ENCODE measurements at regions not wholly inside any gene's neighbourhood (a gene's known extent, or its start where the extent isn't known, plus 50 kb on each side); places are given as distances from the start of the nearest gene placed in this dataset.

DNA sequence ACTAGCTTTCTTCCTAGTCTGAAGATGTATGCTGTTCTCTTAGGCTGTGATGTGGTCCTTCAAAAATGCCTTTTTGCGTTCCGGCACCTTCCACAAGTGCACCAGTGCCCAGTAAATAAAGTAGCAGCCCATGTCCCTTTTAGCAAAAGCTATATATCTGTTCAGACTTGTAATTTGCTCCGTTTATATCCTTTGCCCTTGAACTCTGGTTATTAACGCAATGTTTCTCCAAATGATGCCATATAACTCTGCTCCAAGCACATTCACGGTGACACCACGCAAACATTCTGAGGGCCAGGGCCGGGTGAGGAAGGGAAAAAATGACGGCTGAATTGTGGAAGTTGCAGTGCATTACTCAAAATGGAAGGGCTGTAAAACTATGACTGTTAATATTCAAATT lies 1001.1 kb upstream of the NR2F2 start:
- DNase-seq (ENCODE audit: insufficient read length, low spot score) (no peak), FAIRE-seq (no peak)
- TF ChIP-seq POLR2AphosphoS5 (IDR thresholded peaks at IDR 0.05; ENCODE audit: low read depth, low read length) = no peak

DNA sequence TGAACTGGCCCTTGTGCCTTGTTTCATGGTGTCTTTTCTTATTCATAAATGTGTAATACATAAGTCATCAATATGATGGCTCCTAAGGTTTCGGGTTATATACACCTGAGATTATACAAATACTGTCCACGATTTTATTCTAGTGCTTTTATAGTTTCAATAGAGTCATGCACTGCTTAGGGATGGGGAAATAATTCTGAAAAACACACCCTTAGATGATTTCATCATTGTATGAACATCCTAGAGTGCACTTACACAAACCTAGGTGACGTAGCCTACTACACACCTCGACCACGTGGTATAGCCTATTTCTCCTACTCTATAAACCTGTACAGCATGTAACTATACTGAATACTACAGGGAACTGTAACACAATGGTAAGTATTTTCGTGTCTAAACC lies 988.8 kb upstream of the NR2F2 start:
- TF ChIP-seq SPI1 (IDR thresholded peaks at IDR 0.05; ENCODE audit: low read depth, low read length) (no peak), POLR2AphosphoS5 (IDR thresholded peaks at IDR 0.05; ENCODE audit: low read depth, low read length) (no peak), POLR2A (IDR thresholded peaks at IDR 0.05; ENCODE audit: low read depth, low read length) (no peak), POU2F2 (IDR thresholded peaks at IDR 0.05; ENCODE audit: low read depth, low read length) (no peak), PAX5 (IDR thresholded peaks at IDR 0.05; ENCODE audit: insufficient read depth, low read length, severe bottlenecking) (no peak), TAF1 (IDR thresholded peaks at IDR 0.05; ENCODE audit: low read depth, low read length) (no peak)
- DNase-seq (ENCODE audit: insufficient read length, low spot score) = no peak
- FAIRE-seq = no peak

DNA sequence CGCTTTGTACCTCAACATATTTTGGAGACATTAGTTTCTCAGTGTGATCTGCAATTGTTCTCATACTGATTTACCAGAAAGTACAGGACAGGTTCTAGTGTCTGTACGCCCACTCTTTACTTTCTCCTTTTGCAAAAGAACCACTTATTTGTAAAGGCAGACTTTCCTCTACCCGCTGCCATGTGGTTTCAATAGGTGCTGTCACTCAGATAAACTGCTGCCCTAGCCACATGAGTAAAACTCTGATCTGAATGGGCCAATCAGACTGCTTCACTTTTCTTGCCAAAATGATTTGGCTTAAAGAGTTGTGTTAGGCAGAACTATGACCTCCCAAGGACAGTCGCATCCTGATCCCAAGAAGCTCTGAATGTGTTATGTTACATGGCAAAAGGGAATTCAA lies 984.6 kb upstream of the NR2F2 start:
- TF ChIP-seq SPI1 (IDR thresholded peaks at IDR 0.05; ENCODE audit: low read depth, low read length) (no peak), POLR2A (IDR thresholded peaks at IDR 0.05; ENCODE audit: low read depth, low read length) (no peak), POU2F2 (IDR thresholded peaks at IDR 0.05; ENCODE audit: low read depth, low read length) (no peak), POLR2AphosphoS5 (IDR thresholded peaks at IDR 0.05; ENCODE audit: low read depth, low read length) (no peak), PAX5 (IDR thresholded peaks at IDR 0.05; ENCODE audit: insufficient read depth, low read length, severe bottlenecking) (no peak), TAF1 (IDR thresholded peaks at IDR 0.05; ENCODE audit: low read depth, low read length) (no peak)
- no peak for DNase-seq (ENCODE audit: insufficient read length, low spot score)
- FAIRE-seq = no peak

DNA sequence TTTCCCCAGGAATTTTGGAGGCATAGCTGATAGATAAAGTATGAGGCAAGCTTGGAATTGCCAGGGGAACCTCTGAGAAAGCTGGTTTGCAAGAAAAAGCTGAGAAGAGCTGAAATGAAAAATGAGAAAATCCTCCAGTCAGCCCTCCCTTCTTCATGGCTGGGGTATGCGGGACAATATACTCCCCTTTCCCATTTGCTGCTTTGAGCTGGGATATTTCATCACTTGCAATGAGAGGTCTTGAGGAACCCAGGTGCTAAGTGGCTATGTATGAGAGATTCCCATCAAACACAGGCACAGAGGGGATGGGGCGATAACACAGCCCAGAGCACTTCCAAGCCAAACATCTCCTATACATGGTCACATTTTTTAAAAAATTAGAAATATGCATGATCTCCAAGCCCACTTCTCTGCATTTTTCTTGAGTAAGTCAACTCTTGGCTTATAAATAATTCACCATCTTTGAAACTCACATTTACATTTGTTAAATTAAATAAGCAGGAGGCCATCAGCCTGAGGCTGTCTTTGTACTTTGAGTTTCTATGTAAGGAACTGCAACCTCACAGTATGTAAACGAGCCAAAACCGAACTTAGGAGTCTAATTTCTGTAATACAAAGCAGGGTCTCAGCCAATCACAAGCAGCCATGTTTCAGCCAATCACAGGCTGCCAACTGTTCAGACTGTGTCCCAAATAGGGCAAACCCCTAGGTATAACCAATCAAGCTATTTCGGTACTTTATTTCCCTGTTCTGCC lies 983.6 kb upstream of the NR2F2 start:
- TF ChIP-seq SPI1 (IDR thresholded peaks at IDR 0.05; ENCODE audit: low read depth, low read length) = no peak
- FAIRE-seq = no peak
- DNase-seq (ENCODE audit: insufficient read length, low spot score) = no peak

DNA sequence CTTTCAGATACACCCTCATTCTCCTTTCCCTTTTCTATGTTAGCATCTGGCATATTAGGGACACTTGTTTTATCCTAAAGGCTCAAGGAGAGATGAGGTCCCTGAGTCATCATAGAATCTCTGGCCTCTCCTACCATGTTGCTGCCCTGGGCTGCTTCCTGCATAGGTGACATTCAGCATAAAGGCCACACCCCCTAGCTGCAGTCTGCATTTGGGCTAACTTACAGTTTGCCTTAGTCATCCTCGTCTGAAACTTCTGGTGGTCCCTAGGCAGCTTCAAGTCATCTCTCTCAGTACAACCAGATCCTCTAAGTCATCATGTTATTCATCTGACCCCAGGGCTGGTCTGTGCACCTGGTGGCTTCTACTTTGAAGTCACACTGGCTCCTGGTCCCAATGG lies 982.7 kb upstream of the NR2F2 start:
- no peak for FAIRE-seq
- TF ChIP-seq POU2F2 (IDR thresholded peaks at IDR 0.05; ENCODE audit: low read depth, low read length) = no peak
- DNase-seq (ENCODE audit: insufficient read length, low spot score) = no peak

DNA sequence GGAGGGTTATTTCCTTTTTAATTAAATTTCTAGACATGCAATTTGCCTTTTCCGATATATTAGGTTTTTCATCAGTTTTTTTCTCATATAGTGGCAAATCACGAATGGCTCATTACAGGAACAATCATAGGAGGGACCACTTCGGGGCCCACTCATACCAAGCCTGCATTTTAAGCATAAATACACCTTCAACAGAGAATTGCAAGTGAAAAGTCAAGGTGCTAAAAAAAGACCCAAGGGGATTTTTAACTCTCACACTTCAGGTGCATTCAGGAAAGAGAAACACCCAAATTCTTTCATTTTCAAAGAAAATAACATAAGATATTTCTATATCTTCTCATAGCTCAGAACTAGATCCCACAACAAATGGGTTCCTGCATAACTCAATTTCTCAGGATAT lies 979.6 kb upstream of the NR2F2 start:
- DNase-seq (ENCODE audit: insufficient read length, low spot score) = no peak
- no peak for FAIRE-seq
- TF ChIP-seq PAX5 (IDR thresholded peaks at IDR 0.05; ENCODE audit: insufficient read depth, low read length, severe bottlenecking) = no peak
- no peak for TF ChIP-seq POLR2AphosphoS5 (IDR thresholded peaks at IDR 0.05; ENCODE audit: low read depth, low read length)
- TF ChIP-seq SPI1 (IDR thresholded peaks at IDR 0.05; ENCODE audit: low read depth, low read length) = no peak
- no peak for TF ChIP-seq POLR2A (IDR thresholded peaks at IDR 0.05; ENCODE audit: low read depth, low read length)
- TF ChIP-seq TAF1 (IDR thresholded peaks at IDR 0.05; ENCODE audit: low read depth, low read length) = no peak
- TF ChIP-seq POU2F2 (IDR thresholded peaks at IDR 0.05; ENCODE audit: low read depth, low read length) = no peak

DNA sequence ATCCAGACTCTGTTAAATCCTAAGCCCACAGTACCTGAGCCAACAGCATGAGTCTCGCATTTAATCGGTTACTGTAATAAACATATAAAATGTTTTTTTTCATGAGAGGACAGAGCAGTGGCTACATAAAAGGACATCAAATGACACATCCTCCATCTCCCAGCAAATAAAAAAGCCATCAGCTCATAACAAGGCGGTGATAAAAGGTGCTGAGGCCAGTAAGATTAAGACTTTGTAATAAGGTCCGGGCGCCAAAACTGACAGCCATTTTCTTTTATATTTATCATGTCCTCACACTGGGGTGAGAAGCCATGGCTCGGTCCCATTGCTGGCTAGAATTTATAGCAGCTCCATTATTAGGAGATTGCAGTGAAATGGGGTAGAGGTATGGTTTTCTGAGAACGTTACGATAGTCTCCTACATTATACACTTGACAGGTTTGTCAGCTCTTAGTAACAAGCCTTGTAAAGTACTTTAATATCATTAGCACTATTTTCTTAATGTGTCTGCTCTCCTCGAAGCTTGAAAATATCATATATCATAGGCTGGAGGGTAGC lies 977.8 kb upstream of the NR2F2 start:
- FAIRE-seq = no peak
- TF ChIP-seq POLR2A (IDR thresholded peaks at IDR 0.05; ENCODE audit: low read depth, low read length) (no peak), PAX5 (IDR thresholded peaks at IDR 0.05; ENCODE audit: insufficient read depth, low read length, severe bottlenecking) (no peak), POLR2AphosphoS5 (IDR thresholded peaks at IDR 0.05; ENCODE audit: low read depth, low read length) (no peak), POU2F2 (IDR thresholded peaks at IDR 0.05; ENCODE audit: low read depth, low read length) (no peak), TAF1 (IDR thresholded peaks at IDR 0.05; ENCODE audit: low read depth, low read length) (no peak), SPI1 (IDR thresholded peaks at IDR 0.05; ENCODE audit: low read depth, low read length) (no peak)
- DNase-seq (ENCODE audit: insufficient read length, low spot score) = no peak

DNA sequence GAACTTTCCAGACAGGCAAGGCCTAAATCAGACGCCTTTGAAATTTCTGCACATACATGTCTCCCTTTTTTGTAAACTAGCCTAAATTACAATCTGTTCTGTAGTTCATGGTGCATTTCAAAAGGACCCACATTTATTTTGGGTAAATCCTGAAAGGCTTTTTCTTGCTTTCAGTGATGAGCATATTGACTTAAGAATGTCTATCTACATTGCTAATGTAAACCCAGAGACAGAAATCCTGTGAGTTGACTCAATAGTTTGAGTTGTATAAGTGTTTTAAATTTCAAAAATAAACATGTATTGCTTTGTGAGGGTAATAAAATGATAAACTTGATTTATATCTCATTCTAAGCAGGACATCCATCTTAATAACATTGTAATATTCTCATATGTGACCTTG lies 977.0 kb upstream of the NR2F2 start:
- no peak for TF ChIP-seq PAX5 (IDR thresholded peaks at IDR 0.05; ENCODE audit: insufficient read depth, low read length, severe bottlenecking)
- TF ChIP-seq POU2F2 (IDR thresholded peaks at IDR 0.05; ENCODE audit: low read depth, low read length) = no peak
- no peak for DNase-seq (ENCODE audit: insufficient read length, low spot score)
- FAIRE-seq = no peak

DNA sequence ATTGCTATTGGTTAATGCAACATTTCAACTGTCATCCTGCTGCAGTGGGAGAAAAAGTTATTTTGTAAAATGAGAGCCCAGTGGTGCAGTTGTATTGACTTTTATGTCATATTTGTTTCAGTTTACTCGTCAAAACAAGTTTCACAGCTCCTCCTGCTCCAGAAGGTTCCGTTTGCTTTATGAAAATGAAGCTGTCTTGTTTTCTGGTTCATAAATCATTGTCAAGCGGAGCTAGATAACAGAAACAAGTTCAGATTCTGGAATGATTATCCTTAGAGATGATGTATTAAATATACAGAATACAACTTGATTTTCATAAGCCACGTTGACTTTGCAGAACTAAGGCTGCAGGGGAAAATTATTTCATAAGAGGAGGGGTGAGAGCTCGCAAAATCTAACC lies 970.5 kb upstream of the NR2F2 start:
- no peak for TF ChIP-seq TAF1 (IDR thresholded peaks at IDR 0.05; ENCODE audit: low read depth, low read length)
- no peak for TF ChIP-seq POLR2A (IDR thresholded peaks at IDR 0.05; ENCODE audit: low read depth, low read length)
- no peak for TF ChIP-seq SPI1 (IDR thresholded peaks at IDR 0.05; ENCODE audit: low read depth, low read length)
- no peak for TF ChIP-seq POLR2AphosphoS5 (IDR thresholded peaks at IDR 0.05; ENCODE audit: low read depth, low read length)
- TF ChIP-seq POU2F2 (IDR thresholded peaks at IDR 0.05; ENCODE audit: low read depth, low read length) = no peak
- TF ChIP-seq PAX5 (IDR thresholded peaks at IDR 0.05; ENCODE audit: insufficient read depth, low read length, severe bottlenecking) = no peak
- FAIRE-seq (no peak), DNase-seq (ENCODE audit: insufficient read length, low spot score) (no peak)

DNA sequence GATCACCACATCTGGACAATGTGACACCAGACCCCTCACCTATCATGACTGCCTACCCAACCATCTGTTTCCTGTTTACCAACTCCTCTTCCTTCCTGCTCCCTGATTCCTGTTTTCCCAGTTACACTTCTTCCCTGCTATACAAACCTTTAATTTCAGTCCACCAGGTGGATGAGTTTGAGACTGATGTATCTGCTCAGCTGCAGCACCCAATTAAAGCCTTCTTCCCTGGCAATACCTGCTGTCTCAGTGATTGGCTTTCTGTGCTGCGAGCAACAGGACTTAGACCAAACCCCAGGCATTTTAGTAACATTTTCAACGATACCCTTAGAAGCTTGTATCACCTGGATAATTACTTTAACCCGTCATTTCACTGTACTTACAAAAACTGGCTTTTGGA lies 968.2 kb upstream of the NR2F2 start:
- no peak for DNase-seq (ENCODE audit: insufficient read length, low spot score)
- TF ChIP-seq SPI1 (IDR thresholded peaks at IDR 0.05; ENCODE audit: low read depth, low read length) (no peak), TAF1 (IDR thresholded peaks at IDR 0.05; ENCODE audit: low read depth, low read length) (no peak), POLR2A (IDR thresholded peaks at IDR 0.05; ENCODE audit: low read depth, low read length) (no peak), POLR2AphosphoS5 (IDR thresholded peaks at IDR 0.05; ENCODE audit: low read depth, low read length) (no peak), POU2F2 (IDR thresholded peaks at IDR 0.05; ENCODE audit: low read depth, low read length) (no peak), PAX5 (IDR thresholded peaks at IDR 0.05; ENCODE audit: insufficient read depth, low read length, severe bottlenecking) (no peak)
- FAIRE-seq = no peak

DNA sequence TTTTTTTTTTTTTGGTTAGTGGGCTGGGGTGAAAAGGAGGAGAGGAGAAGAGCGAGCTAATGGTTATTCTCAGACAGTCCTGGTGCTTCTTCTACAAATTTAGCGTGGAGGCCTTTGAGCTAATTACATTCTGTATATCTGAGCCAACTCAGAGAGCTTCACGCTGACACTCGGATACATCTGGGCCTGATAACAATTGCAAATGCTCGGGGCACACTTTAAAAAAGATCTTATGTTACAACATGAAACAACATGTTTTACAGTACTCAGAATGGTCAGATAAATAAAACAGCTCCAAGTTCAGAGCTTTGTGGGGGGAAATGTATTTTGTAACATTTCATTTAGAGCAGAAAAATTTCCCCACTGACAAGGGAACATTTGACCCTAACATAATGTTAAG lies 966.9 kb upstream of the NR2F2 start:
- DNase-seq (ENCODE audit: insufficient read length, low spot score) = no peak
- TF ChIP-seq PAX5 (IDR thresholded peaks at IDR 0.05; ENCODE audit: insufficient read depth, low read length, severe bottlenecking) = no peak
- TF ChIP-seq TAF1 (IDR thresholded peaks at IDR 0.05; ENCODE audit: low read depth, low read length) = no peak
- no peak for TF ChIP-seq POU2F2 (IDR thresholded peaks at IDR 0.05; ENCODE audit: low read depth, low read length)
- no peak for TF ChIP-seq POLR2AphosphoS5 (IDR thresholded peaks at IDR 0.05; ENCODE audit: low read depth, low read length)
- no peak for TF ChIP-seq SPI1 (IDR thresholded peaks at IDR 0.05; ENCODE audit: low read depth, low read length)
- no peak for TF ChIP-seq POLR2A (IDR thresholded peaks at IDR 0.05; ENCODE audit: low read depth, low read length)
- FAIRE-seq = no peak

All from GM12891 (cell line).